HG03097 (cell line): ENCODE measurements at regions not wholly inside any gene's neighbourhood (a gene's known extent, or its start where the extent isn't known, plus 50 kb on each side); places are given as distances from the start of the nearest gene placed in this dataset.

Experiments
- ATAC-seq: cut with Tn5 transposase; IDR thresholded peaks from one replicate; pipeline ENCODE4 v1.9.1; 2021; ENCODE audit not compliant: unreplicated experiment, low FRiP score

DNA sequence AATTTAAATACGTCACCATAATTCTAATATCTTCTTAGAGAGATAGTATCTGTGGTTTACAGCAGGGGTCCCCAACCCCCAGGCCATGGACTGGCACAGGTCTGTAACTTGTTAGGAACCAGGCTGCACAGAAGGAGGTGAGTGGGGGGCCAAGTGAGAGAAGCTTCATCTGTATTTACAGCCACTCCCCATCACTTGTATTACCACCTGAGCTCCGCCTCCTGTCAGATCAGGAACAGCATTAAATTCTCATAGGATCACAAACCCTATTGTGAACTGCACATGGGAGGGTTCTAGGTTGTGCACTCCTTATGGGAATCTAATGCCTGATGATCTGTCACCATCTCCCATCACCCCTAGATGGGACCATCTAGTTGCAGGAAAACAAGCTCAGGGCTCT, 282.6 kb downstream of the ICOS start:
- ATAC-seq, result no peak

- no peak for ATAC-seq
Measured at GRCh38 chr2:204220896-204221295, 284.3 kb downstream of the ICOS start.

DNA sequence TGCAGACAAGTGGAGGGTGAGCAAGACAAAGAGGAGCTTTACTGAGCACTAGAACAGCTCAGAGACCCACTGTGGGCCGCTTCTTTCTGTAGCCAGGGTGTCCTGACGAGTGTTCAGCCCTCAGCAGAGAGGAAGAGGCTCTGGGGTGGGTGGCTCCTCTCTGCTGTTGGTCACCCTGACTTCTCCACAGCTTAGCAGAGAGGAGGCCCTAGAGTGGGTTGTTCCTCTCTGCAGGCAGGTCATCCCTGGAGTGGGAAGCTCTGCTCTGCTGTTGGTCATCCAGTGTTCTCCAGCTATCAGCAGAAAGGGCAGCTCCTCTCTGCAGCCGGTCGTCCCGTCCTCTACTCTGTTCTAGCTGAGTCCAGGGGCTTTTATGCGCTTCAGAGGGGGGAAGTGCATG, 286.5 kb downstream of the ICOS start:
- ATAC-seq, result no peak

- no peak for ATAC-seq
Measured at GRCh38 chr2:204223544-204223943, 287.0 kb downstream of the ICOS start.

- ATAC-seq, result no peak
Measured at GRCh38 chr2:204225671-204226073, 289.1 kb downstream of the ICOS start.

- ATAC-seq, result no peak
Measured at GRCh38 chr2:204226305-204226880, 289.8 kb downstream of the ICOS start.

GRCh38 chr2:204228169-204228886, 291.8 kb downstream of the ICOS start:
- ATAC-seq, result no peak

DNA sequence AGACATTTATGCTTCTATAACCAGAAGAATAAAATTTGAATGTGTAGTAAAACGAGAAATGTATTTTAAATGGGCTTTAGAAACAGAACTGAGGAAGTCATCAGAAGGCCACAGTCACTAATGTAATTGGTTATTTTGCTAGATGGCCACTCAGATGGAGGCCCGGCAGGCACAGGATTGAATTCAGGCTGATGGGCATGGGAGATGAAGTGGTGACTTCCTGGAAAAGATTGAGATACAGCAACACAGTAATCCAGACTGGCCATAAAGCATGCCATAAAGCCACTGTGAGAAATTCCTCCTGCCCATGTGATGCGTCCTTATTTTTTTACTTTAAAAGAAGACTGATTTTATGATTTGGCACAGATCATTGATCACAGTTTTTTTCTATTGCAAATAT, 297.7 kb downstream of the ICOS start:
- ATAC-seq, result no peak

DNA sequence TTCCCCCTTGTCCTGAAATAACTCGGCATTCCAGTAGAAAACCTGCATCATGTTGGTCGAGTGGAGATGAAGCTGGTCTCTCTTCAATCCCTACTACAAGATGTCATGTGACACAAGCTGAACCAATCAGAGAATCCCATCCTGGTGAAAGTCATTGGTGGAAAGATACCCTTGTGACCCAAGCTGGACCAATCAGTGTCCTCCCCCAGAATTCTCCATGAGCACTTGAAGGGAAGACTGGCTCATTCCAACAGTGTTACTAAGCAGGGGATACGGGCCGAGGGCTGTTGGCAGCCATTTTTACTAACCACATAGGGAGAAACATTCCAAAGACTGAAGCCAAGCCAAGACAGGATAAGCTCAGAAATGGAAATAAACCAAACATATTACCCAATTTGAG, 298.3 kb downstream of the ICOS start:
- ATAC-seq, result no peak

GRCh38 chr2:204237416-204237815, 300.9 kb downstream of the ICOS start:
- no peak for ATAC-seq

DNA sequence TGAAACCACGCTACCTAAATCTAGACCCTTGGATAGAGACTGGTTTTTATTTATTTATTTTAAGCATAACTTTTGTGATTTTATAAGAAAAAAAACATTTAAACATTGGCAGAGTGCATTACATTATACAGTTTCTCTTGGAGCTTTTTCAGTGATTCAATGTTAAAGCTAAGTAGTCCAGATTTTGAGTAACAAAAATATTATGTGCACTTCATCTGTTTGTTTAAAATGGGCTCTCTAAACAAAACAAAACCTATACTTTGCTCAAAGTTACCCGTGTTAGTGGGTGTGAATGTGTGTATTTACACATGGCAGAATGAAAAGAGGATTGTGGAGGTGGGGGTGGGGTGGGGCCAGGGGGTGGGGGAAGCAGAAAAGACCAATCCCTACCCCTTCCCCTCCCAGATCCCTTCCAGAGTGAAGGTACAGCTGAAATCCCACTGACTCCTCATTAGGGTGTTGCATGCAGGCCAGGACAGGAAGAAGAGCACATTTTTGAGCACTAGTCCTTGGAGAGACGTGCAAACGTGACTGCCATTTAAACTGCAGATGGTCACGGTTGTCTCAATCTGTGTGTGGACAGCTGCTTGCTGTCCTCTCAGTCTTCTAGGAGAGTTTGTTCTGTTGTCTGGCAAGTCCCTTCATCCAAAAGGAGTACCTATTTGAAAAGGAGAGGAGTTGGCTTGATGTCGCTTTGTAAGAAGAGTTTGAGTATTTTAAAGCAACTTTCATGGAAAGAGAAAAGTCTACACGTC, 303.0 kb downstream of the ICOS start:
- no peak for ATAC-seq

DNA sequence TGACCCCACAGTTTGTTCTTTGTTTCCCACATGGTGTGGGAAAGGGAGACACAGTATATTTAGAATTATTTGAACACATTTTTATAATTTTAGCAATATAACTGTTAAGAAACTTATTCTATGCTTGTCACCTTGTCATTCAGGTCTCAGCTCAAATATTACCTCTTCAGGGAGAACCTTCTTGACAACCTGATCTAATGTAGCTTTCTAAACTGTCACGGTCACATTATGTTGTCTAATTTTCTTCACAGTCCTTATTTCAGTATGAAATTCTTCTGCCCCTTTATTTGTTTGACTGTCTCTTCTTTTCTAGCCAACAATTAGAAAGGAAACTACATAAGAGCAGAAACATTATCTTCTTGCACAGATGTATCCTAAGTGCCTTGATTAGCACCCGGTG, 304.3 kb upstream of the PARD3B start:
- ATAC-seq, result no peak

DNA sequence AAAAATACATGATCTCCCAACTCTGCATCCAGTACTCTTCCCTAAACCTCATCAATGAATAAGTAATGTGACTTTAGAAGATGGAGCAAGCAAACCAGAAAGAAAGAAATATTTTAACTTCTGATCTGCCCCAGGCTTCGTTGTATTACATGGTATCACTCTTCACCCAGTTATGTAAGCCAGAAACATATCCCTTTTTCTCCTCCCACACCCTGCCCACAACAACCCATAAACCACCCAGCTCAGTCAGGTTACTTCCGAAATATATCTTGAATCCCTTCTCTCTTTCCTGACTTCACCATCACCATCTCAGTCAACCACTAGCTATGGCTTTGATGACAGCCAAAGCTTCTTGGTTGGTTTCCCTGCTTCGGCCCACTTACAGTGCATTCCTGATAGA, 295.8 kb upstream of the PARD3B start:
- no peak for ATAC-seq

GRCh38 chr2:204250692-204251091, 294.6 kb upstream of the PARD3B start:
- no peak for ATAC-seq

- no peak for ATAC-seq
Measured at GRCh38 chr2:204251158-204251997, 293.9 kb upstream of the PARD3B start.

DNA sequence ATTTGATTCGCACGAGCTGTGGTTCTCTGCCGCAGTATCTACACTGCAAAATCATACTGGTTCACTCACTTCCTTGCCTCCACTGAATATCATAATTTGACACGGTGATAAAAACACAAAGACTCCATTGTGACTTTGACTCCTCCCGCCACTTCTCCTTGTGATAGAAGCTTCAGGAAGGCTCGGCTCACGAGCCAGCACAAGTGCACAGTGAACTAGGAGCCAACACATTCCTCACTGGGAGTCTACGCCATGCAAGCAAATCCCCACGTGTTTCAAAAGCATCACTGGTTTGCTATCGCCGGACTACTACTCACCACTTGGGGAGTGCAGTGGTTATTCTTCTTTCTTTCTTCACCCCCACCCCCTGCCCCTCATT, 293.3 kb upstream of the PARD3B start:
- no peak for ATAC-seq

DNA sequence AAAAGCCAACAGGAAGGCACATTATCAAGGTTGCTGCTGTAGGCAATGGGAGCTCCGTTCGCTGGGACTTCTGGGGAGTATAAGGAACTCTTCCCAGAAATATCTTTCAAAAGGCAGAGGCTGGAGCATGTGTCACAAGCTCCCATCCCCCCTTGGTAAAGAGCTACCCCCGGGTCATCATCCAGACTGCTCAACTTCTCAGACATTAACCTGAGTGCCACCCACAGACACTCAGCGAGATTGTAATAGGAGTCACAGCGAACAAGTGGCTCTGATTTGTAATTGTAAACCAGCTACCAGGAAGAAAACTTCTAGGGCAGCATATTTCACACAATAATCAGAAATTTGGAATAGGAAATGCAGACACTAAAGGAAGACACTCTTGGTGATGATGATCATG, 290.2 kb upstream of the PARD3B start:
- no peak for ATAC-seq

DNA sequence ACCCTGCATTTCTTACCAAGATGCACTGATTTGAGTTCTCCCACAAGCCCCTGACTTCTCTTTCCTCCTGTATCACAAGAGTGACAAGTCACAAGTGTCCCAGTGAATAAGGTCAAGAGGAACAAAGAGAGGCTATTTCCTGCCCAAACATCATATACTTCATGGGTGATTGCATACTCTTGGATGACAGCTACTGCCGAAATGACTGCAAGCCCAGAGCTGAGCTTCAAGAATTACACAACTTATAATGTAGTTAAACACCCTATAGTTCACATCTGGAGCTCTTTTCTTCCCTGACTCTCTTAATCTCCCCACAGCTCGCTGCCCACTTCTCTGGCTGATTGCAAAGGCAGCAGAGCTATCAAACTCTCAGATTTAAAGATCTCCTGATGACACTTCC, 289.7 kb upstream of the PARD3B start:
- no peak for ATAC-seq

GRCh38 chr2:204257781-204258180, 287.5 kb upstream of the PARD3B start:
- no peak for ATAC-seq

DNA sequence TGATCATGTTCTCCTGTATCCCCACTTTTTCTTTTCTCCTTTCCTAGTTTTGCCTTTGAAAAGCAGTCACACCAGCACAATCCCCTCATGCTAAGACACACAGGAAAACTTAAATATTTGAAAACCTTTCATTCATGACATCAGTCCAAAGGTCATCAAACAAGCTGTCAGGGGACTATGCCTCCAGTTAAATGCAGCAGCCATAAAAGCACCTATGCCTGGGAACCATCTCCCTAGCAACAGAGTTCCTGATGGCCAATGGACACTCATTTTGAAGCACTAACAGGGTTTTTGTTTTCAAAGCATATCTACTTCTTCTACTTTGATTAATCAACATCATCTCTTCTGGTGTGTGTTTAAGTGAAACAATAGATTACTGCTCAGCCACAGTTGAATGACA, 286.4 kb upstream of the PARD3B start:
- no peak for ATAC-seq
